Duodenal mucosa (tissue), 2 donors: ENCODE measurements at regions not wholly inside any gene's neighbourhood (a gene's known extent, or its start where the extent isn't known, plus 50 kb on each side); places are given as distances from the start of the nearest gene placed in this dataset.

Source experiments
- H3K27ac ChIP-seq: one replicate; pipeline ENCODE4 v1.7.0; 2013; ENCODE audit warnings: low read depth, low read length
- H3K27me3 ChIP-seq, 2 donors: one replicate each; pipeline ENCODE4 v1.7.0; 2013; ENCODE audit warnings: low read length in 2 of 2, control low read depth in 1 of 2; ENCODE audit not compliant: insufficient read depth in 2 of 2, control insufficient read depth in 1 of 2
- H3K36me3 ChIP-seq, 2 donors: one replicate each; pipeline ENCODE4 v1.7.0; 2013; ENCODE audit warnings: low read length in 2 of 2, control low read depth in 1 of 2; ENCODE audit not compliant: insufficient read depth in 2 of 2, control insufficient read depth in 1 of 2
- H3K4me1 ChIP-seq, 2 donors: one replicate each; pipeline ENCODE4 v1.7.0; 2013; ENCODE audit warnings: low read length in 2 of 2, control low read depth in 1 of 2; ENCODE audit not compliant: insufficient read depth in 2 of 2, control insufficient read depth in 1 of 2
- H3K4me3 ChIP-seq, 2 donors: one replicate each; pipeline ENCODE4 v1.7.0; 2013; ENCODE audit warnings: low read length in 2 of 2, low read depth in 1 of 2
- H3K9ac ChIP-seq, 2 donors: one replicate each; pipeline ENCODE4 v1.7.0; 2013; ENCODE audit warnings: low read length in 2 of 2, low read depth in 1 of 2
- H3K9me3 ChIP-seq, 2 donors: one replicate each; pipeline ENCODE4 v1.7.0; 2013; ENCODE audit warnings: low read length in 2 of 2, control low read depth in 1 of 2; ENCODE audit not compliant: control insufficient read depth in 1 of 2

GRCh38 chr11:129694538-129694937 is 121.1 kb upstream of the TMEM45B start:
- no peak overlapping the region for H3K9ac ChIP-seq
- H3K27me3 ChIP-seq = no peaks in the 10 kb centered on the region
- no peaks in the 10 kb centered on the region for H3K36me3 ChIP-seq
- no peak overlapping the region for H3K4me3 ChIP-seq
- no peak overlapping the region for H3K27ac ChIP-seq
- peaks cover 6 to 11% of the 10 kb centered on the region in 2 donors for H3K4me1 ChIP-seq
- H3K9me3 ChIP-seq = no peaks in the 10 kb centered on the region

DNA sequence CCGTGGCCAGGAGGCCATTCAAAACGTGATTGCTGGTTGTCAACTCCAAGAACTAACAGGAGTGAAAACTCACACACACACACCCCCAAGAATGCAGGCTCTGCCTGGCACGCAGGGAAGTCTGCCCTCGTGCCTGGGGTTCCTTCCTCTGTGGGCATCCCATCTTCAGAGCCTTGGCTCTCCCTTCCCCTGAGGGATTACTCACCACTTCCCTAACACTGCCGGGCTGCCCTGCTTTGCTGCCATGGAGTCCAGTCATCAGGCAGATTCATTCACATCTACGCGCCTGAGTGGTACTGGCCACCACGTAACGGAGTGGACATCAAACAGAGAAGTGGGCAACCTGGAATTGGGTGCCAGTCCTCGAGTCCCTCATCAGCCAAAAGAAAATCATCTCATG is 120.7 kb upstream of the TMEM45B start:
- H3K4me1 ChIP-seq = peaks cover 6 to 11% of the 10 kb centered on the region in 2 donors
- H3K9ac ChIP-seq = no peak overlapping the region
- no peaks in the 10 kb centered on the region for H3K9me3 ChIP-seq
- H3K4me3 ChIP-seq = no peak overlapping the region
- no peak overlapping the region for H3K27ac ChIP-seq
- no peaks in the 10 kb centered on the region for H3K36me3 ChIP-seq
- H3K27me3 ChIP-seq = no peaks in the 10 kb centered on the region

DNA sequence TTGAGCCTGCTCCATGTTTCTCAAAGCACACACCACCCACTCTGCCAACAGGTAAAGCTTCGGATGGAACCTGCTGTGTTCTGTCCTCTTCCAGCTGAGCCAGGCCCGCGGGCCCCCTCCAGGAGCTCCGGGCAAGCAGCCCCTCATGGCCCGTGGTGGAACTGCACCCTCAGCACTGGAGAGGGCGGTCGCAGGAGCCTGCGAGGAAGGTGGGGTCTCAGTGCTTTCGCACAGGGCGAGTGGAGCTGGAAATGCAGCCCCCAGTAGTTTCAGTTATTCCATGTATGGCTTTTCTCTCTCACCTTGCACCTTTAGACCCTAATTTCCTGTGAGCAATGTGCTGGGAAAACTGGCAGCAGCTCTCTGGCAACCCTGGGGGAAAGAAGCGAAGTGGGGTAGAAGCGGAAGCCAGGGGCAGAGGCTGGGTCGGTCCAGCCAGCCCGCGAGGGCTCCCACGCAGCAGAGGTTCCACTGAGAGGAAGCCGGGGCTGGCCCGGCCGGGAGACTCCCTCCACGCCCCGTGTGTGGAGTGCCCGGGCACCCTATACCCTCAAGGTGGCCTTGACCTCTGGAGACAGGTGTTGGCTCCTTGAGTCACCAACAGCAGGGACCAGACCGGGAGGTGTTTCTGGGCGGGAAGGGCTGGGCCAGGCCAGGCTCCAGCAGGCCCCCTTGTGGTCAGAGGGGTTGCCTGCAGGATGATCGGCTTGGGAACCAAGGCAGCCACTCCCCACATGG is 119.9 kb upstream of the TMEM45B start:
- H3K9ac ChIP-seq = no peak overlapping the region
- peaks cover 6 to 11% of the 10 kb centered on the region in 2 donors for H3K4me1 ChIP-seq
- no peaks in the 10 kb centered on the region for H3K36me3 ChIP-seq
- no peaks in the 10 kb centered on the region for H3K9me3 ChIP-seq
- H3K27me3 ChIP-seq = peaks cover 0 to 4% of the 10 kb centered on the region in 2 donors
- peak overlapping the region; percentile 64 to 67 for H3K4me3 ChIP-seq
- H3K27ac ChIP-seq = no peak overlapping the region

GRCh38 chr11:129696309-129696989 is 119.2 kb upstream of the TMEM45B start:
- Histone ChIP-seq H3K4me3 (no peak overlapping the region), H3K9ac (no peak overlapping the region), H3K27me3 (peaks cover 0 to 6% of the 10 kb centered on the region in 2 donors), H3K36me3 (no peaks in the 10 kb centered on the region), H3K9me3 (no peaks in the 10 kb centered on the region), H3K4me1 (peaks cover 6 to 11% of the 10 kb centered on the region in 2 donors), H3K27ac (no peak overlapping the region)

DNA sequence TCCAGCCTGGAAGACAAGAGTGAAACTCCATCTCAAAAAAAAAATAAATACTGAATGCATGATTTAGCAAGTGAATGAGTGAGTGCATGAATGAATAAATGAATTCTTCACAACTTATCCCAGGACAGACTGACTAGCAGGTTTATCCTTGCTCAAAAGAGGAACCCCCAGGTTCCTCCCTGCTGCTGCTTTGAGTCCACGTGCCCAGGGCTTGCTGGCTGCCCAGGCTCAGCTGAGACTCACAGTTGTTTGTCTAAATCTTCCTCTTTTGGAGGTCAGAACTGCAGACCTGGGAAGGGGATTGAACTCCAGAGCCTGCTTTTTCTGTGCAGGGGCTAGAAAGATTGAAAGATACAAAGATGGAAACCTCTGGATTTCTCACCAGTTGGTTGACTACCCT is 117.4 kb upstream of the TMEM45B start:
- Histone ChIP-seq H3K4me1 (peaks cover 6 to 11% of the 10 kb centered on the region in 2 donors), H3K9me3 (no peaks in the 10 kb centered on the region), H3K9ac (no peak overlapping the region), H3K27ac (no peak overlapping the region), H3K36me3 (no peaks in the 10 kb centered on the region), H3K4me3 (no peak overlapping the region), H3K27me3 (peaks cover under 1 to 10% of the 10 kb centered on the region in 2 donors)

DNA sequence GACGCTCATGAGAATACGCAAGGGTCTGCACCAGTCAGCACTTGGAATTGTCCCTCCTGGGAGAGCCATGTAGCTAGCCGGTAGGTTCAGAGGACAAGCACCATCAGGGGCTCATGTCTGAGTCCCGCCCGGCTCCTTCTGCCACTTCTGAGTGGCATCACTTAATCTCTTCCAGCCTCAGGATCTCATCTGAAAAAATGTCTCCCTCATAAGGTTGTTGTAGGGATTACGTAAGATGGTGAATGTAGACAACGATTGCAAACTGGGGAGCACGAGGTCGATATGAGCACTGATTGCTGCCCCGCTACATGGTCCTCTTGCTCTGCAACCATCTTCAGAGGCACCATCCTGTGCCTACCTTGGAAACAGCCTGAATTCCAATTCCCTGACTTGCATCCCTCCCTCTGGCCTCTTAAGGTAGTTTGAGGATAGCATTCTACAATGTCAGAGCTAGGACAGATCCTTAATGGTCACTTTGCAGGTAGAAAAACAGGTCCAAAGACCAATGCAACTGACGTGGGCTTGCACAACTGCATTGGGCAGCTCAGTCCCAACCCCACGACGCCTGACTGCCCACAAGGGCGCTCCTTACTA is 115.8 kb upstream of the TMEM45B start:
- Histone ChIP-seq H3K27me3 (peaks cover 3 to 13% of the 10 kb centered on the region in 2 donors), H3K36me3 (no peaks in the 10 kb centered on the region), H3K9ac (no peak overlapping the region), H3K9me3 (no peaks in the 10 kb centered on the region), H3K4me1 (peaks cover 10 to 22% of the 10 kb centered on the region in 2 donors), H3K4me3 (no peak overlapping the region), H3K27ac (no peak overlapping the region)

- H3K36me3 ChIP-seq = no peaks in the 10 kb centered on the region
- H3K4me1 ChIP-seq = peaks cover 14 to 23% of the 10 kb centered on the region in 2 donors
- no peaks in the 10 kb centered on the region for H3K9me3 ChIP-seq
- no peak overlapping the region for H3K9ac ChIP-seq
- peaks cover 3 to 13% of the 10 kb centered on the region in 2 donors for H3K27me3 ChIP-seq
- H3K4me3 ChIP-seq = no peak overlapping the region
- no peak overlapping the region for H3K27ac ChIP-seq
These were observed 114.9 kb upstream of the TMEM45B start for GRCh38 chr11:129700701-129701100.

DNA sequence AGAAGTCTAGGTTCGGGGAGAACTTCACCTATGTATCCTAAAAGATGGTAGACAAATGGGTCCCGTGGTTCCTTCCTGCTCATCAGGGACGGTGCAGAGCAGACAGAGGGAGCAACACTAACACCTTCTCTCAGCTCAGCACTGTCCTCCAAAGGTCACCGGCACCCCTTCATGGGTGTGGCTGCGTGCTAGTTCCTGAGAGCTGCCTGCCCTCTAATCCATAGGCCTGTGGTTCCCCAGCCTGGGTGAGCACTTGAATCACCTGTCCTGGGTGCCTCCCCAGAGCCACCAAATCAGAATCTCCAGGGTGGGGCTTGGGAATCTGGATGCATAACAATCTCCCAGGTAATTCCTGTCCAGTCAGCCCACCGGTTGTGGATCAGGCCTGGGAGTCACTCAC is 113.9 kb upstream of the TMEM45B start:
- no peak overlapping the region for H3K4me3 ChIP-seq

DNA sequence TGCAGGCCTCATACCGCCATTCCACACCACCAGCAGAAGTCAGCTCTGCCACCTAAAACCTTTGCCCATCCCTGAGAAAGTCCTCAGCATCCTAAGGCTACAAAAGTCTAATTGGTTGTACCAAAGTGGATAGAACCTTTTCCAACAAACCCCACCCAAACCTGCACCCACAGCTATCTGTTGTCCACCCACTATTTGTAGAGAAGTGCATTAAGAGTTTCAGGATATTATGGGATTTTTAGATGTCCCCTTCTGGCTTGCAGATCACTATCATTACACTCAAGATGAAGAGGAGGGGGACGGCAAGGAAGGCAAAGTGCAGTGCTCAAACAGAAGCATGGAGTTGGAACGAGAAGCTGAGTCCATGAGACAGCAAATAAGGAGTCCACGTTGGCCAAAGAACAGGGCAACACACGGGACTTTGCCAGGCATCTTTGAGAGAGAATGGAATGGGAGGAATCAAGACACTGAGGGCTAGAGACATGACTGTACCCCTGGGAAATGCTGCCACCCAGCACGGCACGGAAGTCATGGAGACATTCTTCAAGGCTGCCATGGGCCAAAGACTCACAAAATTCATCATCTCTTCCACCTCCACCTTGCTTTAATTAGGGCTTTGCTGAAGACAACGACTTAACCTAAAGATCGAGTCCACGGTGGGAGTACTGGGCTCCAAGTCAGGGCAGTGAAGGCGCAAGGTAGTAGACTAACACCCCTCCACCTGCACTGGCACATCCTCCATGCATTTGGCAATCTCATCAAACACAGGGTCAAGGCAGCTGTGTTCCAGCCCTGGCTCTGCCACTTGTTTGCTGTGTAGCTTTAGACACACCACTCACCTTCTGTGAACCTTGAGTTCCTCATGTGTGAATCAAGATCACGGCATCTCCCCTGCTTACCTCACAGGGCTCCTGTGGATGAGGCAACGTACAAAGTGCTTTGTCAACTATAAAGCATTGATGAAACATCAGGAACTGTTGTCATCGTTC is 112.9 kb upstream of the TMEM45B start:
- H3K27me3 ChIP-seq = peaks cover 3 to 13% of the 10 kb centered on the region in 2 donors
- no peak overlapping the region for H3K27ac ChIP-seq
- no peaks in the 10 kb centered on the region for H3K9me3 ChIP-seq
- H3K4me3 ChIP-seq = no peak overlapping the region
- H3K9ac ChIP-seq = no peak overlapping the region
- peaks cover 17 to 27% of the 10 kb centered on the region in 2 donors for H3K4me1 ChIP-seq
- no peaks in the 10 kb centered on the region for H3K36me3 ChIP-seq

More for the DNA sequence above, 113.9 kb upstream of the TMEM45B start:
- no peak overlapping the region for H3K27ac ChIP-seq
- H3K9ac ChIP-seq = no peak overlapping the region
- peaks cover 3 to 13% of the 10 kb centered on the region in 2 donors for H3K27me3 ChIP-seq
- peaks cover 17 to 27% of the 10 kb centered on the region in 2 donors for H3K4me1 ChIP-seq
- H3K9me3 ChIP-seq = no peaks in the 10 kb centered on the region
- no peaks in the 10 kb centered on the region for H3K36me3 ChIP-seq
